Lower leg skin (tissue), 4 donors: ENCODE measurements at regions not wholly inside any gene's neighbourhood (a gene's known extent, or its start where the extent isn't known, plus 50 kb on each side); places are given as distances from the start of the nearest gene placed in this dataset.
"Not testable (repeated sequence)": the region's sequence is repeated elsewhere in the genome, so short reads cannot be mapped to it uniquely, and the experiment has no call there.

Experiments
- DNase-seq, 2 donors: peaks; one replicate each; pipeline ENCODE4 v3.0.0-alpha.2; 2019; ENCODE audit warnings: low spot score in 2 of 2
- H3K4me3 ChIP-seq: fragments of 200-600 bp; sonication (generic); 2 replicates; pipeline ENCODE4 v1.5.1; 2017; ENCODE audit warnings: mild to moderate bottlenecking, low read depth; ENCODE audit not compliant: poor library complexity, severe bottlenecking
- CTCF ChIP-seq, 3 donors: fragments of 450-650 bp; IDR thresholded peaks; one replicate each; pipeline ENCODE4 v1.5.1; 2016; ENCODE audit warnings: antibody characterized with exemption in 3 of 3, mild to moderate bottlenecking in 3 of 3, moderate library complexity in 2 of 3
- POLR2A ChIP-seq, 2 donors: fragments of 450-650 bp; IDR thresholded peaks; one replicate each; pipeline ENCODE4 v1.6.1; 2016 to 2017; ENCODE audit warnings: antibody characterized with exemption in 2 of 2, mild to moderate bottlenecking in 1 of 2, moderate library complexity in 1 of 2
- WGBS, 2 donors: methylation state at CpG; one replicate each; pipeline ENCODE4 v1.1.5; 2018; 5-methylcytosine and 5-hydroxymethylcytosine counted together
- intact Hi-C: fragments of 100-400 bp; cut with DNase I; formaldehyde crosslinking; loops from one replicate; pipeline ENCODE4 v1.15.0; 2023; ENCODE audit warnings: low total_unique reads

DNA sequence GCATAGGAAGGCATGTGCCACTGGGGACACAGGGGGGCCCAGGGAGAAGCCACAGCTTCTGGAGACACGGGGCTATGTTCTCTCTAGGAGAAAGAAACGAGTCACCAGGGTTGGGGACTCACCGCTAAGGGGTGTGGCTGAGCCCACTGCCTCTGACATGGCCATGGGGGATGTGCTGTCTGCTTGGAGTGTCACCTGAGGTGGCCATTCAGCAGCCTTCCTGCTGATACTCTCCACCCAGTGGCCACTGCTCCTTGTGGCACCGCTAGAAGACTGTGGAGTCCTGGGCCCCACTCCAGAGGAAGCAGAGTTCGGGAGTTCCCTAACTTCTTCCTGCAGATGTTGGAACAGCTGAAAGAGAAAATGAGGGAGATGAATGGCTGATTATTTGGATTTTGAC, 91.2 kb upstream of the SLC45A1 start:
- no peak overlapping the region for H3K4me3 ChIP-seq

DNA sequence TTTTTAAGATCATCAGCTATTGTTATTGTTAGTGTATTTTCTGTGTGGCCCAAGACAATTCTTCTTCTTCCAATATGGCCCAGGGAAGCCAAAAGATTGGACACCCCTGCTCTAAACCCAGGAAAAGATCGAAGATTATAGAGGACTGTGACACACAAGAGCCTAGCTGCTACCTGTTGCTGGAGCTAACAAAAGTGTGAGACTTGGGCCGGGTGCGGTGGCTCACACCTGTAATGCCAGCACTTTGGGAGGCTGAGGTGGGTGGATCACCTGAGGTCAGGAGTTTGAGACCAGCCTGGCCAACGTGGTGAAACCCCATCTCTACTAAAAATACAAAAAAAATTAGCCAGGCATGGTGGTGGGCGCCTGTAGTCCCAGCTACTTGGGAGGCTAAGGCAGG, 91.9 kb upstream of the SLC45A1 start:
- DNase-seq, H3K4me3 ChIP-seq, intact Hi-C loops: not testable (repeated sequence)
- 93% methylated on average over 5 of the region's 5 CpGs for WGBS, 2 donors

More for the DNA sequence above, 91.2 kb upstream of the SLC45A1 start:
- DNase-seq, result no peak
- TF ChIP-seq CTCF (IDR thresholded peaks at IDR 0.05) (no peak), POLR2A (IDR thresholded peaks at IDR 0.05) (no peak)
- intact Hi-C loops, result no loop called here
- WGBS, 2 donors, result 73 to 83% methylated on average over 5 of the region's 5 CpGs

- intact Hi-C loops, result no loop called here
- no peak for DNase-seq
- WGBS, 2 donors, result 63 to 83% methylated on average over 5 of the region's 5 CpGs
- TF ChIP-seq CTCF (IDR thresholded peaks at IDR 0.05) (no peak), POLR2A (IDR thresholded peaks at IDR 0.05) (no peak)
- no peak overlapping the region for H3K4me3 ChIP-seq
Observed at GRCh38 chr1:8223526-8223925, 94.4 kb upstream of the SLC45A1 start.

GRCh38 chr1:8222789-8223188, 95.1 kb upstream of the SLC45A1 start:
- no peak overlapping the region for H3K4me3 ChIP-seq
- intact Hi-C loops, result no loop called here
- 91 to 98% methylated on average over 10 of the region's 10 CpGs for WGBS, 2 donors
- TF ChIP-seq POLR2A (IDR thresholded peaks at IDR 0.05), result no peak
- no peak for DNase-seq

DNA sequence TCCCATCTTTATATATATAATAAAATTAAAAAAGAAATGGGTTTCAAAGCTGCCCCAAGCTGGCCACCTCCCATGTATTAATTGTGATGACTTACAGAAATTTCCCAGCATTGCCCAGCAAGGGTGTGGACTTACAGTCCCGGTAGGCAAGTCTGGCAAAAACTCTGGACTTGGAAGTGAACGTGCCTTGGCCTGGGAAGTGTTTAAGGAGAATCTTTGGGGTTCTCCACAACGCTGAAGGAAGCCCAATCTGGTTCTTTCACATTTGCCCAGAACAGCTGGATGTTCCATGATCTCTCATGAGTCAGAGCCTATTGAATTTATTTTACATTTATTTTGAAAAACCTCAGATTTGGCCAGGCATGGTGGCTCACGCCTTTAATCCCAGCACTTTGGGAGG, 98.4 kb upstream of the SLC45A1 start:
- no peak overlapping the region for H3K4me3 ChIP-seq
- no peak for DNase-seq
- intact Hi-C loops, result no loop called here
- TF ChIP-seq POLR2A (IDR thresholded peaks at IDR 0.05), result no peak
- TF ChIP-seq CTCF (IDR thresholded peaks at IDR 0.05), result no peak
- WGBS, 2 donors, result 41 to 50% methylated on average over 4 of the region's 4 CpGs

DNA sequence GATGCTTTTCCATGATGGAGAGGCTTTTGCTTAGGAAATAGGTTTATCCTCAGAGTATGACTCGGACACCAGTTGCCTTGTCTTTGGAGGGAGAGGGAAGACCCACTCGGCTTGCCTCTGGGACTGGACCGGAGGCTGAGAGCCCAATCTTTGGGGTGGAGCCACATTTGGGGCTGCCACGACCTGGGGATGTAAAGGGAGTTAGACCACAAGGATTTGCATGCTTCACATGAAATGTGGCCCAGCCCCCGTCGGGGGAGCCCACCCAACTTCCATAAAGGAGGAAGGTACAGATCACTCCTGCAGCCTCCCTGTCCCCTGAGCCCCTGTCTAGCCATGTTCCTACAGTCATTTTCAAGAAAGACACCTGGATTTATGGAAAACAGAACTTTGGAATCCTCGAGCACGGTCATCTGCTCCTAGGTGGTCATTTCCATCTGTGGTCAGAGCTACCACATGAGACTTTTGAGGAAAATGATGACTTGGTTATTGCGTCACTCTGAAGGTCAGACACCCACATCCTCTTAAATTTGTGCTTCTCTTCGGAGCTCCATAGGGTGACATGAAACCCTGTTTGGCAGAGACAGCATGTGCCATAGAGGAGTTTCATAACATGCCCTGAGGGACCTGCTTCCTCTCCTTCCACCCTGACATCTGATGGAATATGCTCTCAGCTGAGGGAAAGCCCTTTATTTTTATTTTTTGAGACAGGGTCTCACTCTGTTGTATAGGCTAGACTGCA, 99.4 kb upstream of the SLC45A1 start:
- no peak overlapping the region for H3K4me3 ChIP-seq
- TF ChIP-seq POLR2A (IDR thresholded peaks at IDR 0.05), result no peak
- TF ChIP-seq CTCF (IDR thresholded peaks at IDR 0.05), result no peak
- 82 to 83% methylated on average over 10 of the region's 10 CpGs for WGBS, 2 donors
- peak in 1 of 2 donors; percentile 48 for DNase-seq
- intact Hi-C loops, result no loop called here

DNA sequence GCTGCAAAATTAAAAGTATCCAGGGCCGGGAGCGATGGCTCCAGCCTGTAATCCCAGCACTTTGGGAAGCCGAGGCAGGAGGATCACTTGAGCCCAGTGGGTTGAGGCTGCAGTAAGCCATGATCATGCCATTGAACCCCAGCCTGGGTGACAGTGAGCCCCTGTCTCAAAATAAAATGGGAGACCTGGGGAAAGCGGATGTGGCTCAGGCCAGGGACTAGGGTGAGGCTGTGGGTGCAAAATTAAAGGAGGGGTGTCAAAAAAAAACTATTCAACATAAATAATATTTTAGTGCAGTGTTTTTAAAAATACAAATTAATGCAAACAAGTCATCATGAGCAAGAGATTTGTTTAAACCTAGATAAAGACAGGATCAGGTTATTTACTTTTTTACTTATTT, 100.1 kb upstream of the SLC45A1 start:
- 79 to 82% methylated on average over 4 of the region's 4 CpGs for WGBS, 2 donors
- TF ChIP-seq CTCF (IDR thresholded peaks at IDR 0.05) (no peak), POLR2A (IDR thresholded peaks at IDR 0.05) (no peak)
- no peak overlapping the region for H3K4me3 ChIP-seq
- intact Hi-C loops, result no loop called here
- DNase-seq, result no peak
